ENCODE measurements at regions not wholly inside any gene's neighbourhood (a gene's known extent, or its start where the extent isn't known, plus 50 kb on each side); places are given as distances from the start of the nearest gene placed in this dataset.

- no peak for DNase-seq
Observed at GRCh38 chr5:88144219-88145001, 124.2 kb downstream of the TMEM161B start.

DNA sequence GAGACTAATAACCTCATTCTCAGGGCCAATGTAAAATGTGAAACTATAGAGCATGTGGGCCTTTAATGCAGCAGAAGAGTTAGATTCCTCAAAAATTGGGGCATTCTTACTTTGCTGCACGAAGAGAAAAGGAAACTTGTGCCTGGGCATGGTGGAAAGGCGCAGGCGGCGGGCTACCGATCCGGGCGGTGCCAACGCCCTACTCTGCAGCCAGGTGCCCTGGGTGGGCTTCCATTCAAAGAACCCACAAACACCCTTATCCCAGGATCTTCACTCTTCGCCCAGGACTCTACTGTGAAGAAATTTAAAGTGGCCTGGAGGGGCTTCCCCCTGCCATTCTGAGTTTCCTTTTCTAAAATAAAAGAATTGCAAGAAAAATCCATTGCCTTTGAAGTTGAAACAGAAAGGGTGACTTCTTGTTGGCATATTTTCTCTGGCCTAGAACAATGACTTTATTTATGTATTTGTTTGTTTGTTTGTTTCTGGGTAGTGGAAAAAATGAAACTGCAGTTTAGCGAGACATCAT lies 124.9 kb downstream of the TMEM161B start:
- no peak for DNase-seq

DNA sequence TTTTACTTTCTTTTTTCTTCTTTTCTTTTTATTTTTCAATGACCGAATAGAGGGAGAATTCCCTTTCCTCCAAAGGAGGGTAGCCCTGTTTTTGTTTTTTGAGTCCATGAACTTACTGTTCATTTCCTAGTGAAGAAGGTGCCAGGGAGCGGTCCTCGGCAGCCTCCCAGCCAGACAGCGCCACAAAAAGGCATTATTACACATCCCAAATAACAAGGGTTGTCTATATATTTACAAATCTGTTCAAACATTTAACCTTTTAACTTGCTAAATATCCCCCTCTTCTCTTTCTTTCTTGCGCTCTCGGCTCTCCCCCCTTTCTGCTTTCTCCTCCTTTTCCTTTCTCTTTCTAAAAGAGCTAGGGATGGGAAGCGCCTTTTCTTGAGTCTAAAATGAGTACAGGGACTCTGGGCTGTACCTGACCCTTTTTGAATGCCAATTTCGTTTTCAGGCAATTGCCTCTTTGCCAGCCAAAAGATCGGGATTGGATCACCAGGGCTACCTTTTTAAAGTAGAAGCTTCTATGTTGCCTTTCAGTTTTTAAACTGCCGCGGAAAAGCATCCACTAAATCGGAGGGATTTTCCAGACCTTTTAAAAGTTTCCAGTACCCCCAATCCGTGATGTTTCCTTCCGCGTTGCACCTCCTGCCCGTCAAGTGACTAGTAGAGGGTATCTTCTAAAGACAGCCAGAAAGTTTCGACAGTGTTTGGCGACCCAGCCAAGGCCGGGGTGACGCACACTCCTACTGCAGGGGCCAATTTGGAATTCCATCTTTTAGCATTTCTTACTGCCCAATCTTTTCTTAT lies 125.6 kb downstream of the TMEM161B start:
- no peak for DNase-seq

DNA sequence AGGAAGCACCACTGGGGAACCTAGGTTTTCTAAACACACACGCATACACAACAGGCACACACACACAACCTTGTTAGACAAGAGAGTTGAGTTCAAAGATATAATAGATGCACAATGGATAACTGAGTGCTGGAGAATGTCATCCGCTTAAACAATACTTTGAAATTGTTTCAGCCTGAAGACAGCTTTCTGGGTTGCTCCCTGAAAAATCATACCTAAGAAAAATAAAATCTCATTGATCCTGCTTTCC lies 126.1 kb downstream of the TMEM161B start:
- no peak for DNase-seq

- DNase-seq = peak; percentile 95
Observed at GRCh38 chr5:88140856-88141752, 127.5 kb downstream of the TMEM161B start.

GRCh38 chr5:88140396-88140855 lies 128.2 kb downstream of the TMEM161B start:
- DNase-seq = no peak

DNA sequence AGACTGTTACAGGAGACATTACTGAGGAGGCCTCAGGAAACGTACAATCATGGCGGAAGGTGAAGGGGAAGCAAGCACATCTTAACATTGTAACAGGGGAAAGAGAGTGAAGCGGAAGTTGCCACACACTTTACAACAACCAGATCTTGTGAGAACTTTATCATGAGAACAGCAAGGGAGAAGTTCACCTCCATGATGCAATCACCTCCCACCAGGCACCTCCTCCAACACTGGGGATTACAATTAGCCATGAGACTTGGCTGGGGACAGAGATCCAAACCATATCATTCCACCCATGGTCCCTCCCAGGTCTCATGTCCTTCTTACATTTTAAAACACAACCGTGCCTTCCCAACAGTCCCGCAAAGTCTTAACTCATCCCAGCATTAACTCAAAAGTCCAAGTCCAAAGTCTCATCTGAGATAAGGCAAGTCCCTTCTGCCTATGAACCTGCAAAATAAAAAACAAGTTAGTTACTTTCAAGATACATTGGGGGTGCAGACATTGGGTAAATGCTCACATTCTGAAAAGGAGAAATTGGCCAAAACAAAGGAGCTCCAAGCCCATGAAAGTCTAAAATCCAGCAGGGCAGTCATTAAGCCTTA lies 138.3 kb downstream of the TMEM161B start:
- no peak for DNase-seq

DNA sequence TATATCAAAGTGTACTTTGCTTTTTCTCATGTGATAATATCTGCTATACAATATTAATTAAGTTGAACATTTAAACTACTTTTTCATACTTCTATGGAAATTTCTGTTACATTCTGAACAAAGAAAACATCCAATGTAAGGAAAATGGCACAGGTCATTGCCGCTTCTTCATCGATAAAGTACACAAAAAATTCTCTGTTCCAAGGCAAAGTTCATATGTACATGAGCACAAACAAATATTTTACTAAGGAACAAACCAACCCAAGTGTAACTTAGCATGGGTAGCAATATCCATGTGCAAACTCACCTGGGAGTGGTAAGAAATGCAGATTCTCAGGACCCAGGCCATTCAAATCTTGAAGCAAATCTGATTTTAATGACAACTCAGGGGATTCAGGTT lies 139.8 kb downstream of the TMEM161B start:
- DNase-seq = no peak

GRCh38 chr5:88119535-88120125 lies 149.0 kb downstream of the TMEM161B start:
- no peak for DNase-seq

DNA sequence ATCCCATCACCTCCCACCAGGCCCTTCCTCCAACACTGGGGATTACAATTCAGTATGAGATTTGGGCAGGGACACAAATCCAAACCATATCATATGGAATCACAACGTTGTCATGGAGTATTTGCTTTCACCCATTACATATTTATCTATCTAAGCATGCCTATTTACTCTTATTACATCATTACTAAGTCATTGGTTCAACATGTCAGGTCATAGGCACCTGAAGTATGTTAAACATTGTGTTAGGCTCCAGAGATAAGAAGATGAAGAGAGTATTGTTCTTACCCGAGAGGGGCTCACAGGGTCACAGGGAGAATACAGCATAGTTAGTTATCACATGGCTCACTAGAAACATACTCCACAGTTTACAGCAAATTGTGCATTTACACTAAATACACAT lies 150.5 kb downstream of the TMEM161B start:
- DNase-seq = no peak

GRCh38 chr5:88117546-88117945 lies 151.1 kb downstream of the TMEM161B start:
- DNase-seq = no peak

GRCh38 chr5:88116396-88116795 lies 152.2 kb downstream of the TMEM161B start:
- DNase-seq = no peak

DNA sequence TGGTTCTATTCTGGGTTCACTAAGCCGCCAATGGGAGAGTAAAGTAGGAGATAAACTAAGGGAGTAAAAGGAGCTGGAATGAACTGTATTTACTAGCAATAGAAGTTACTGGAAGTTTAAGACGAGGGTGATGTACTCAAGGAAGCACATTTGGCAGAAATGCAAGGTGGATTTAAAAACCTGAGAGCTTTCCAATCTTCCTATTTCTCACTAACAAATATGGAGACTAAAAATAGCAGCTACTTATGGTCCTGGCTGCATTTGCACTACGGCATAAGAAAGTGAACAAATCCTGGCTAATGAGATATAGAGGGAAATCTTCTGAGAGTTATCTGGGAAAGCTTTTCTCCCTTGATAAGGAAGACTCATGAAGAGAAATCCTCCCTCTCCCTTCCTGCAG lies 153.4 kb downstream of the TMEM161B start:
- no peak for DNase-seq

DNA sequence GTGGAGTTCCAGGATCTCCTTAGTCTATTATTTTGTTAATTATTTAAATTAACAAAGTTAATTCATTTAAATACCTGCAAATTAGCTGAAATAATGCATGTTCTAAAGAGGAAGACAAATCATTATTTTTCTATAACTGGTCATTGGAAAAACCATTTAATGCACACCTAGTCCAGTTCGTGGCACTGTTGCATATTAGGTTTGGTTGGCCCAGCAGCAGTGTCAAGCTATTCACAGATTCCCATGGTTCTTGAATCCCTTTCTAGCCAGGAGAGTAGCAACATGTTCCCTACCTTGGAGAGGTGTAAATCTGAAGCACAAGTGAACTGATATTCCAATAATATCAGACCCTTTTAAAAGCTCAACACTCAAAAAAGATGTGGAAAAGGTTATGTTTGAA lies 155.2 kb downstream of the TMEM161B start:
- DNase-seq = no peak

DNA sequence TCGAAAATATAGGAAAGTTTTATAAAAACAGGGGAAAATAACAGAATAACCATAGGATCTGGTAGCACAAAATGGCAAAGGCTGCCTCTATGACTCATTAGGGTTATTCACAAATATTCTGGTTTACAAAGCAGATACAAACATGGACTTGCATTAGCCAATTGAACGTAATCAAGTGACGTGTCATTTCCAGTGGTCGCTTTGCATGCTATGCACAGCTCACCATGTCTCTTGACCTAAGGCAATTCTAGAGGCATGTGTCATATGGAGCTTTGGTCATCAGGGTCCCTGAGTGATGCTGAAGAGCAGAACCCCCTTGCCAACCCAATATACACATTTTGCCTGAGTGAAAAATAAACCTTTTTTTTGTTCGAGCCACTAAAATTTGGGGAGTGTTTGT lies 158.8 kb downstream of the TMEM161B start:
- DNase-seq = no peak

- DNase-seq = no peak
Observed at GRCh38 chr5:88108490-88109279, 160.0 kb downstream of the TMEM161B start.

DNA sequence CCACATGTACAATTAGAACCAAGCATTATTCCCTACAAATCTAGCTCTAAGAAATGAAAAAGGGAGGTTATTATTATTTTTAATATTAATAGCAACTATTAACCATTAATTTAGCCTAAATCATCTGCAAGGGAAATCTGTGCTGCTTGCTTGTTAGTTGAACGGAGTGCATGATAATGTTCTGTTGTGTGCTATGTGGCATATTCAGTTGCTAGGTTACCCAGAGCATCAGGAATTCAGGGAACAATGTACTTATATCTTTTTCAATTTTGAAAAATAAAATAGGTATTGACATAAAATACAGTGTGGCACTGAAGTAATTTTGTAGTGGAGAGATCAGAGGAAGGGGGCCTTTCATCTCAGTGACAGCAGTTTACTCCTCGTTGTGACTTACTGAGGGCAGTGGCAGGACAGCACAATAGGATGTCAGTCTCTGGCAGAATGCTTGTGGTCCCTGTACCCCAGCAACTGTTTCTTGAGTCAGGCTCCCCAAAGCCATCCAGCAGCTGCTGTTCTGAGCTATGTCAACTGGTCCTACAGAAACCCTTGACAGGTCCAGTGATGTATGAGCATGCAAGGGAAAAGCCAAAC lies 173.6 kb downstream of the TMEM161B start:
- no peak for DNase-seq

GRCh38 chr5:88094403-88094802 lies 174.2 kb downstream of the TMEM161B start:
- no peak for DNase-seq

DNA sequence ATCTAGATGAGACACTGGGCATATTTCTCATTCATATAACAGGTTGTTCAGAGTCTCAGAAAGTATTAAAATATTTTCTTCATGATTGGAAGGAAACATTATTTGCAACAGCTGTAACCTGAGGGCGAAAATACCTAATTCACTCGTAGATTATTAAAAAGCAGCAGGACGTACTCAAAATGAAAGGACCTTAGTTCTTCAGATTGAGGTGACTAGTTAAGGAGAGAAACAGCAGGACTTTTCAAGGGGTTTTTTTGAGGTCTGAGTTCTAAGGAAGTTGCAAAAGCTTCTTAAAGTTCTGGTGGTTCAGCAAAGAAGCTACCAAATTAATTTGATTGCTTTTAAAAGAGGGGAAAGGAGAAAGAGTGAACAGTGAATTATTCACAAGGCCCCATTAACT lies 174.9 kb downstream of the TMEM161B start:
- DNase-seq = no peak

DNA sequence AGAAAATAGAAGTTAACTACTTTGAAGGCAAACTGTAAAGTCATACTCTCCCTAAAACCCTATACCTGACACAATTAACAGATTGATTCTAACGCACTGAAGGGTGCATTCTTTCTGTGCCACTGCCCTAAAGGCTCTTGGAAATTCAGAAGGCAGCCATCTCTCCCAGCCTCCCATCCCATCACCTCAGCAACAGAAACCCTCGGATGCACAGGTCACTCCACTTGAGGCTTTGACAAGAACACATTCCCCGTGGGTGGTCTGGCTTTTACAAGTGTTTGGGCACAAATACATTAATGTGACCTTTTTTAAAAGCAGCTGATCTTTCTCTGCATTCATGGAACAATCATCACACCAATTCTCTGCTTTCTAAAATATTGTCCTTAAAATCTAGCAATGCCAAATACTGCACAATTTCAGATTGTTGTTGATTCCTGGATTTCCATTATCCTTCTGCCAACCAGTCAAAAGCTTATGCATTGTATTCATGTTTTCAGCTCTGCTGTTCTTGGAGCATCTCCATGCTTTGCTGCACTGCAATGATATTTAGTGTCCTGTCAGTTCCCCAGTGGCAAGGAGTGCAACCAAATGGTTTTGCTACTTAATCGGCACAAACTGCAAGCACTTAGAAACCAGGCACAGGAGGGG lies 175.6 kb downstream of the TMEM161B start:
- no peak for DNase-seq
